Spleen (tissue), 7 donors: ENCODE measurements at regions not wholly inside any gene's neighbourhood (a gene's known extent, or its start where the extent isn't known, plus 50 kb on each side); places are given as distances from the start of the nearest gene placed in this dataset.

ENCODE experiments used
- POLR2AphosphoS5 ChIP-seq, 3 donors: sonication (generic); formaldehyde crosslinking; IDR thresholded peaks; one replicate each; pipeline ENCODE4 v1.5.1; 2017; ENCODE audit warnings: antibody characterized with exemption in 3 of 3
- TF ChIP-seq, protein P1 (sequence below), 11 experiments: fragments of 200-600 bp in 7 of 11; fragments of 450-650 bp in 4 of 11; sonication (generic) in 4 of 11; IDR thresholded peaks in 8 of 11; conservative IDR thresholded peaks in 3 of 11; 1 replicate in 7 of 11; 2 replicates in 4 of 11; pipeline versions ENCODE4 v1.4.0 to v1.8.0; 2016 to 2021; ENCODE audit warnings: antibody characterized with exemption in 11 of 11, inconsistent platforms in 4 of 11, mild to moderate bottlenecking in 1 of 11
- donor health status: DM: no; HTN: no; CAD: no; lungs with moderate emphysema.
- donor health status: DM: no; HTN: no; CAD: no.
- donor health status: DM: no; HTN: no; CAD: no.

DNA sequence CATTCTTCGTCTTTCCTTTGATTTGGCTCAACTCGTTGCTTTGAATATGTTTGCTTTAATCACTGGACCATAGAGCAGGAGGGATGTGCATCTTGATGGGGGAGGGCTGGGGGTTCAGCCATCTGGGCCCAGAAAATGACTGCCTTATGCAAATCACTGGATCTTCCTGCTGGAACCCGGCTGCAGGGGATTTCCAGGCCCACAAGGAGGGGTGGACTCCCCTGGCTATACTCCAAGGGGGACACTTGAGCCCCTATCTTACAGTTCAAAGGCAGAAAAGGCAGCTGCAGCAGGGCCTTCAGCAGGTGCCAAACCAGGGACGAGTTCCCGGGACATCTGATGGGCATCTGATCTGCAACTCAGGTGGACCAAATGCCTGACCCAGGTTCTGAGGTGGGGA, 122.5 kb downstream of the DICER1 start:
- TF ChIP-seq POLR2AphosphoS5 (IDR thresholded peaks at IDR 0.05), result no peak
- TF ChIP-seq, protein P1, sequence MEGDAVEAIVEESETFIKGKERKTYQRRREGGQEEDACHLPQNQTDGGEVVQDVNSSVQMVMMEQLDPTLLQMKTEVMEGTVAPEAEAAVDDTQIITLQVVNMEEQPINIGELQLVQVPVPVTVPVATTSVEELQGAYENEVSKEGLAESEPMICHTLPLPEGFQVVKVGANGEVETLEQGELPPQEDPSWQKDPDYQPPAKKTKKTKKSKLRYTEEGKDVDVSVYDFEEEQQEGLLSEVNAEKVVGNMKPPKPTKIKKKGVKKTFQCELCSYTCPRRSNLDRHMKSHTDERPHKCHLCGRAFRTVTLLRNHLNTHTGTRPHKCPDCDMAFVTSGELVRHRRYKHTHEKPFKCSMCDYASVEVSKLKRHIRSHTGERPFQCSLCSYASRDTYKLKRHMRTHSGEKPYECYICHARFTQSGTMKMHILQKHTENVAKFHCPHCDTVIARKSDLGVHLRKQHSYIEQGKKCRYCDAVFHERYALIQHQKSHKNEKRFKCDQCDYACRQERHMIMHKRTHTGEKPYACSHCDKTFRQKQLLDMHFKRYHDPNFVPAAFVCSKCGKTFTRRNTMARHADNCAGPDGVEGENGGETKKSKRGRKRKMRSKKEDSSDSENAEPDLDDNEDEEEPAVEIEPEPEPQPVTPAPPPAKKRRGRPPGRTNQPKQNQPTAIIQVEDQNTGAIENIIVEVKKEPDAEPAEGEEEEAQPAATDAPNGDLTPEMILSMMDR (IDR thresholded peaks at IDR 0.05 in 8 of 11, conservative IDR thresholded peaks at IDR 0.05 in 3 of 11), result no peak
